Non-pigmented ciliary epithelial cell (primary cell): ENCODE measurements at regions not wholly inside any gene's neighbourhood (a gene's known extent, or its start where the extent isn't known, plus 50 kb on each side); places are given as distances from the start of the nearest gene placed in this dataset.
"Not testable (repeated sequence)": the region's sequence is repeated elsewhere in the genome, so short reads cannot be mapped to it uniquely, and the experiment has no call there.

Experiments
- DNase-seq: peaks from one replicate; pipeline ENCODE4 v3.0.0-alpha.2; 2010; ENCODE audit warnings: low read depth

GRCh38 chr18:25561918-25562317 lies 210.0 kb upstream of the ZNF521 start:
- DNase-seq = no peak

GRCh38 chr18:25560369-25560768 lies 208.4 kb upstream of the ZNF521 start:
- DNase-seq = no peak

GRCh38 chr18:25557011-25557410 lies 205.0 kb upstream of the ZNF521 start:
- no peak for DNase-seq

GRCh38 chr18:25553631-25554263 lies 201.8 kb upstream of the ZNF521 start:
- no peak for DNase-seq

- no peak for DNase-seq
Observed at GRCh38 chr18:25544546-25545287, 192.8 kb upstream of the ZNF521 start.

DNA sequence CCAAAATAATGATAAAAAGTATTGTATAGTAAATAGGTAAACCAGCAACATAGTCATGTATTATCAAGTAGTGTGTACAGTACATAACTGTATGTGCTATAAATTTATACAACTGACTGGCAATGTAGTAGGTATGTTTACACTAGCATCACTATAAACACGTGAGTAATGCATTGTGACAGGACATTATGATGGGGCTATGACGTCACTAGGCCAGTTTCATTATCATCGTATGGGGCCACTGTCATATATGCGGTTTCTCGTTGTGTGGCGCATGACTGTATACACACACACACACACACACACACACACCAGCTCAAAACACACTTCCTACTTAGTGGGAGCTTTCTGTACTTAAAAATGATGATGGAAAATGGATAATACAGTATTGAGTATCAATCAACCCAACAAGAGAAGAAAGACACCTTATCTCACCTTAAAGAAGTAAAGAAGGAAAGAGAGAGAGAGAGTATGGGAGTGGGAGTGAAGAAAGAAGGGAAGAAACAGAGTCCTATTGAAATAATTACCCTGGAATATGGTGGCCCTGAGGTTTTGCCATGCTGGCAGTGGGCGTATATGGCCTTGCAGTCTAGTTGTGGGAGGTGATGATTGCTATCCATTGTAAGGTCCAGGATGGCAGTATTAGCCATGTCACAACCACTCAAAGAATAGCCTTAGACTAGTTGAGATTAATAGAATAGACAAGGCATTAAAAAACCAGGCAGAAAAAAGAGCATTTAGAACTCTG lies 186.4 kb upstream of the ZNF521 start:
- DNase-seq = no peak

GRCh38 chr18:25535495-25535894 lies 183.5 kb upstream of the ZNF521 start:
- DNase-seq = no peak

DNA sequence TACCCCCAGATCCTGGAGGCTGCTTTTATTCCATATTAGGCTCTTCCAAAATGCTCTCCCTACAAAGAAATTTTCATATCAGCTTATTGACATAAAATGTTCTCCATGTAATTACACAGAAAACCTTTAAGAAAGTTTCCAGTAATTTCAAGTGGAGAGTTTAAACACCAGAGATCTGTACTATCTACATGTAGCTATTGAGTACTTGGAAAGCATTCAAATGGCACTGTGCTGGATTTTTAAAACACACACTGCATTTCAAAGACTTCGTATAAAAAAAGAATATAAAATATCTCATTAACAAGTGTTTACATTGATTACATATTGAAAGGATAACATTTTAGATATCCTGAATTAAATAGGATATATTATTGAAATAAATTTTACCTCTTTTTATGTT lies 182.4 kb upstream of the ZNF521 start:
- no peak for DNase-seq

GRCh38 chr18:25533218-25533617 lies 181.3 kb upstream of the ZNF521 start:
- DNase-seq = no peak

GRCh38 chr18:25531207-25531606 lies 179.2 kb upstream of the ZNF521 start:
- DNase-seq = no peak

DNA sequence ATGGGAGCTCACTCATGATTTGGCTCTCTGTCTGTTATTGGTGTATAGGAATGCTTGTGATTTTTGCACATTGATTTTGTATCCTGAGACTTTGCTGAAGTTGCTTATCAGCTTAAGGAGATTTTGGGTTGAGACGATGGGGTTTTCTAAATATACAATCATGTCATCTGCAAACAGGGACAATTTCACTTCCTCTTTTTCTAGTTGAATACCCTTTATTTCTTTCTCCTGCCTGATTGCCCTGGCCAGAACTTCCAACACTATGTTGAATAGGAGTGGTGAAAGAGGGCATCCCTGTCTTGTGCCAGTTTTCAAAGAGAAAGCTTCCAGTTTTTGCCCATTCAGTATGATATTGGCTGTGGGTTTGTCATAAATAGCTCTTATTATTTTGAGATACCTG lies 173.8 kb upstream of the ZNF521 start:
- DNase-seq = not testable (repeated sequence)

DNA sequence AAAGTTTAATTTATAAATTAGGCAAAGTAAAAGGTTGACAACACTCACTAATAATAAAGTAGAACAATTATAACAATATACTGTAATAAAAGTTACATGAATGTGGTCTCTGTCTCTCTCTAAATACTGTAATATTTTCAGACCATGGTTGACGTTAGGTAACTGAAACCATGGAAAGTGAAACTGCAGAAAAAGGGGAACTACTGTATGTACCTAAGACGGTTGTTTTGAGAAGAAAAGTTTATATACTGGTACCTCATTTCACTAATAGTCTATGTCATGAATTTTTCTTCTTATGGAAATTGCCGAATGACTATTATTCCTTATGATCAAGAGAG lies 166.7 kb upstream of the ZNF521 start:
- no peak for DNase-seq

- DNase-seq = no peak
Observed at GRCh38 chr18:25517881-25518715, 166.1 kb upstream of the ZNF521 start.

- no peak for DNase-seq
Observed at GRCh38 chr18:25516747-25517498, 165.0 kb upstream of the ZNF521 start.

GRCh38 chr18:25516121-25516520 lies 164.2 kb upstream of the ZNF521 start:
- DNase-seq = no peak

DNA sequence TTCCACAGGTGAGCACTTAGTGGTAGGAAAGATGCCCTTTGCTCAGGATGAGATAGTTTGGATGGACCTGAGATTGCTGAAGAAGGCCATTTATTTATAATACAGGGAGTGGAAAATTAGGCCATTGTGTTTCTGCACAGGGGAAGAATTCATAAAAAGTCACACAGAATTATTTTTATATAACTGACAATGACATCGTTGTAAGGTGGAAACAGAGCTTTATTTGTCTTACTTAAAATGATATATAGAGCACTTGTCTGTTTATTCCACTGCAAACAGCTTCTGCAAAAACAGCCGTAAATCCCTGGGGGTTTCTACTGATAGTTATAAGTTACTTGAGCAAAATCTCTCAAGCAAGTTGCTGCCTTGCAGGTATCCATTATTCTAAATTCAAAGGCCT lies 158.1 kb upstream of the ZNF521 start:
- no peak for DNase-seq

DNA sequence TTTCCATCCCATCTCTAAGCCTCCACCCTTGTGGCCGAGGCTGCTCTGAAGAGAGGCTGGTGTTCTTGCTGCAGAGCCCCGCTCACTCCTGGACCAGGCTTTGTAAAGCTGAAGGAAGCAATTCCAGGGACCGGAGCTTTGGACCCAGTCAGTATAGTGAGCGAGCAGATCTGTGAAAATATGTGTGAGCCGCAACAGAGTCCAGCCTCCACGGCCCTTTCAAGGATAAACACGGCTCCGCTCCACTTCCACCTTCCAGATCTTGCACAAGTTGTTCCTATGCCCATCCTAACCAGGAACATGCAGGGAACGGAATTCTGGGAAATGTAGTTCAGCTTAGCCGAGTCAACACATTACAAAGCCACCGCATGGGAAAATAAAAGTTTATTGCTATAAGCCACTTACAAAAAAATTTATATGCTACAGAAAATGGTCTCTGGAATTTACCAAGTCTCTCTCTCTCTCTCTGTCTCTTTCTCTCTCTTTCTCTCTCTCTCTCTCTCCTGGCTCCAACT lies 151.7 kb upstream of the ZNF521 start:
- peak; percentile 65 for DNase-seq

GRCh38 chr18:25497151-25497794 lies 145.3 kb upstream of the ZNF521 start:
- DNase-seq = no peak

- DNase-seq = no peak
Observed at GRCh38 chr18:25496544-25496943, 144.6 kb upstream of the ZNF521 start.

- no peak for DNase-seq
Observed at GRCh38 chr18:25495606-25496005, 143.6 kb upstream of the ZNF521 start.

DNA sequence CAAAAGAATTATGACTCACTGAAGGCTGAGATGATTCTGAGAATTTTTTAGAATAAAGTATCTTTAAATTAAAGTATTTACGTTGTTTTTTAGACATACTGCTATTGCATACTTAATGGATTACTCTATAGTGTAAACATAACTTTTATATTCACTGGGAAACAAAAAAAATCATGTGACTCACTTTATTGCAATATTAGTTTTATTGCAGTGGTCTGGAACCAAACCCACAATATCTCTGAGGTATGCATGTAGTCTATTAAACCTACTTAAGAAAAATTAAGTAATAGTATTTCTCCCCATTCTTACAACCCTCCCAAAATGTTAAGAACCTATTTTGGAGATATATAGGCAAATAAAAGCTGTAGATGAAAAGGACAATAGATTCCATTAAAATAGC lies 142.9 kb upstream of the ZNF521 start:
- DNase-seq = no peak
